Stomach (tissue), 4 donors: ENCODE measurements at regions not wholly inside any gene's neighbourhood (a gene's known extent, or its start where the extent isn't known, plus 50 kb on each side); places are given as distances from the start of the nearest gene placed in this dataset.
"Not testable (repeated sequence)": the region's sequence is repeated elsewhere in the genome, so short reads cannot be mapped to it uniquely, and the experiment has no call there.

Experiments
- EP300 ChIP-seq: sonication (generic); formaldehyde crosslinking; IDR thresholded peaks from one replicate; pipeline ENCODE4 v1.6.1; 2017; ENCODE audit warnings: antibody characterized with exemption
- TF ChIP-seq, protein P1 (sequence below), 7 experiments: fragments of 450-650 bp in 4 of 7; fragments of 200-600 bp in 3 of 7; sonication (generic) in 3 of 7; IDR thresholded peaks; one replicate each; pipeline ENCODE4 v1.5.1; 2016 to 2019; ENCODE audit warnings: antibody characterized with exemption in 7 of 7, control low read depth in 2 of 7, mild to moderate bottlenecking in 1 of 7

DNA sequence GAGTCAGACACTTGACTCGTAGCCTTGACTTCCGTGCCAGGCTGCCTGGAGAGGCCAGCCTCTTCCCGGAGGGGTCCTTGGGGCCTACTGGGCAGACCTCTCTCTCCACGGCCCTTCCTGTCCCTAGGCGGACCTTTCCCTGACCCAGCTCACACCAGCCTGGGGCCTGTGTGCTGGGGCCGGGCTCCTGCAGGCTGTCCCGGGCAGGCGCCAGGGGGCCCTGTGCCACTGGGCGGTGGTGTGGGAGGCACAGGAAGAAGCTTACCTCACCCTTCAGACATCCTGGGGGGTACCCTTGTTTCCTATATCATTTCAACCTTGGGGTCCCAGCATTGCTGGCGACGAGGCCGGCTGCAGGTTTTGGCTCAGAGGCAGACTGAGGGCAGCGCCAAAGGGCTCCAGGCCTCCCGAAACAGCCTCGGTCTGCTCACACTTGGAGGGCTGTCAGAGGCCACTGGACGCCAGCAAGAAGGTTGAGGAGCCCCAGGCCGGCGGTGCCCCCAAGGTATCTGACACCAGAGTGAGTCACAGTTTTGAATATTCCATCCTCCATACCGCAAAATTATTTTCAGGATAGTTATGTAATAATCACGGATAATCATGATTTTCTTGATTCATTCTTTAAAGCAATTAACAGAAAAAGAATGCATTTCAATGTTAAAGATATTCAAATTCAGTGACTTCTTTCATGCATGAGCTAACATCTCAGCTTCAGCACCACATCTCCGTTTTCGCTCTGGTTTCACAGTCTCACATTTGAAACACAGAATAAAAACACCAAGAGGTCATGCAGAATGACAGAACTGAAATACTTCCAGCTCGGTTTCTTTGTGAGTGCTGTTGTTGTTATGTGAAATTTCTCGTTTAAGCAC lies 3967.6 kb upstream of the TPTE start:
- TF ChIP-seq, protein P1, sequence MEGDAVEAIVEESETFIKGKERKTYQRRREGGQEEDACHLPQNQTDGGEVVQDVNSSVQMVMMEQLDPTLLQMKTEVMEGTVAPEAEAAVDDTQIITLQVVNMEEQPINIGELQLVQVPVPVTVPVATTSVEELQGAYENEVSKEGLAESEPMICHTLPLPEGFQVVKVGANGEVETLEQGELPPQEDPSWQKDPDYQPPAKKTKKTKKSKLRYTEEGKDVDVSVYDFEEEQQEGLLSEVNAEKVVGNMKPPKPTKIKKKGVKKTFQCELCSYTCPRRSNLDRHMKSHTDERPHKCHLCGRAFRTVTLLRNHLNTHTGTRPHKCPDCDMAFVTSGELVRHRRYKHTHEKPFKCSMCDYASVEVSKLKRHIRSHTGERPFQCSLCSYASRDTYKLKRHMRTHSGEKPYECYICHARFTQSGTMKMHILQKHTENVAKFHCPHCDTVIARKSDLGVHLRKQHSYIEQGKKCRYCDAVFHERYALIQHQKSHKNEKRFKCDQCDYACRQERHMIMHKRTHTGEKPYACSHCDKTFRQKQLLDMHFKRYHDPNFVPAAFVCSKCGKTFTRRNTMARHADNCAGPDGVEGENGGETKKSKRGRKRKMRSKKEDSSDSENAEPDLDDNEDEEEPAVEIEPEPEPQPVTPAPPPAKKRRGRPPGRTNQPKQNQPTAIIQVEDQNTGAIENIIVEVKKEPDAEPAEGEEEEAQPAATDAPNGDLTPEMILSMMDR (IDR thresholded peaks at IDR 0.05), result not testable (repeated sequence)
- TF ChIP-seq EP300, result not testable (repeated sequence)
